H1 (cell line): ENCODE measurements at regions not wholly inside any gene's neighbourhood (a gene's known extent, or its start where the extent isn't known, plus 50 kb on each side); places are given as distances from the start of the nearest gene placed in this dataset.

ENCODE experiments used
- CTCF ChIP-seq, 3 experiments: IDR thresholded peaks; 1 replicate in 2 of 3; 2 replicates in 1 of 3; pipeline versions ENCODE4 v1.5.1 to v1.6.1; 2011; ENCODE audit warnings: low read length in 3 of 3, mild to moderate bottlenecking in 3 of 3, inconsistent platforms in 2 of 3, low read depth in 1 of 3, moderate library complexity in 1 of 3; ENCODE audit not compliant: insufficient read depth in 1 of 3; ENCODE audit errors: control extremely low read depth in 1 of 3
- EZH2 ChIP-seq: fragments of 200-600 bp; sonication (generic); IDR thresholded peaks from 2 replicates; pipeline ENCODE4 v1.7.1; 2012; ENCODE audit warnings: low read depth, mild to moderate bottlenecking, moderate library complexity, low read length, inconsistent platforms; ENCODE audit not compliant: severe bottlenecking
- HDAC6 ChIP-seq: IDR thresholded peaks from one replicate; pipeline ENCODE4 v1.7.1; 2012; ENCODE audit warnings: low read depth, mild to moderate bottlenecking, inconsistent platforms, low read length, moderate library complexity
- POLR2A ChIP-seq, 2 experiments: IDR thresholded peaks; 1 replicate in 1 of 2; 2 replicates in 1 of 2; pipeline ENCODE4 v1.6.1; 2011; ENCODE audit warnings: low read depth in 2 of 2, low read length in 2 of 2, mild to moderate bottlenecking in 2 of 2; ENCODE audit errors: control extremely low read depth in 1 of 2
- RAD21 ChIP-seq, 2 experiments: IDR thresholded peaks in 1 of 2; conservative IDR thresholded peaks in 1 of 2; 2 replicates each; pipeline ENCODE4 v1.6.1; 2011; ENCODE audit warnings: low read depth in 2 of 2, low read length in 2 of 2, improper control_type of control experiment in 1 of 2, inconsistent platforms in 1 of 2, mild to moderate bottlenecking in 1 of 2, moderate library complexity in 1 of 2
- SAP30 ChIP-seq: fragments of 300-600 bp; sonication (generic); IDR thresholded peaks from 2 replicates; pipeline ENCODE4 v1.7.1; 2012; ENCODE audit warnings: low read length, moderate library complexity, mild to moderate bottlenecking, inconsistent platforms; ENCODE audit not compliant: insufficient read depth, insufficient replicate concordance
- SIN3A ChIP-seq, 2 experiments: IDR thresholded peaks in 1 of 2; conservative IDR thresholded peaks in 1 of 2; 2 replicates each; pipeline ENCODE4 v1.6.1; 2011 to 2012; ENCODE audit warnings: low read length in 2 of 2, improper control_type of control experiment in 1 of 2, low read depth in 1 of 2, mild to moderate bottlenecking in 1 of 2
- SP4 ChIP-seq: IDR thresholded peaks from 2 replicates; pipeline ENCODE4 v1.6.1; 2012; ENCODE audit warnings: low read length, inconsistent platforms
- USF2 ChIP-seq: IDR thresholded peaks from 2 replicates; pipeline ENCODE4 v1.6.1; 2011; ENCODE audit warnings: low read length, improper control_type of control experiment

- no peak for TF ChIP-seq CTCF (IDR thresholded peaks at IDR 0.05; ENCODE audit: control extremely low read depth in 1 of 3, insufficient read depth in 1 of 3, low read depth in 1 of 3, low read length in 3 of 3)
- TF ChIP-seq POLR2A (IDR thresholded peaks at IDR 0.05; ENCODE audit: control extremely low read depth in 1 of 2, low read depth in 2 of 2, low read length in 2 of 2) = no peak
- no peak for TF ChIP-seq HDAC6
- TF ChIP-seq RAD21 (IDR thresholded peaks at IDR 0.05 in 1 of 2, conservative IDR thresholded peaks at IDR 0.05 in 1 of 2; ENCODE audit: low read depth in 2 of 2, low read length in 2 of 2) = no peak
- no peak for TF ChIP-seq EZH2
- TF ChIP-seq SAP30 = no peak
- no peak for TF ChIP-seq SIN3A (conservative IDR thresholded peaks at IDR 0.05 in 1 of 2, IDR thresholded peaks at IDR 0.05 in 1 of 2; ENCODE audit: low read depth in 1 of 2, low read length in 2 of 2)
- no peak for TF ChIP-seq SP4
- no peak for TF ChIP-seq USF2
Measured at GRCh38 chr18:43681661-43682060, 404.4 kb upstream of the SYT4 start.
